Uterus (tissue), 2 donors: ENCODE measurements at regions not wholly inside any gene's neighbourhood (a gene's known extent, or its start where the extent isn't known, plus 50 kb on each side); places are given as distances from the start of the nearest gene placed in this dataset.

ENCODE experiments used
- CTCF ChIP-seq, 4 experiments: fragments of 200-600 bp in 2 of 4; fragments of 450-650 bp in 2 of 4; sonication (generic) in 2 of 4; IDR thresholded peaks; one replicate each; pipeline ENCODE4 v1.5.1; 2016 to 2019; ENCODE audit warnings: antibody characterized with exemption in 4 of 4, mild to moderate bottlenecking in 2 of 4, moderate library complexity in 1 of 4
- POLR2A ChIP-seq, 2 donors: fragments of 450-650 bp; IDR thresholded peaks; one replicate each; pipeline ENCODE4 v1.6.1; 2016; ENCODE audit warnings: antibody characterized with exemption in 2 of 2, mild to moderate bottlenecking in 1 of 2, moderate library complexity in 1 of 2

GRCh38 chr13:74406420-74406819, 272.2 kb upstream of the KLF12 start:
- TF ChIP-seq CTCF (IDR thresholded peaks at IDR 0.05) (no peak), POLR2A (IDR thresholded peaks at IDR 0.05) (no peak)
